ENCODE measurements at regions not wholly inside any gene's neighbourhood (a gene's known extent, or its start where the extent isn't known, plus 50 kb on each side); places are given as distances from the start of the nearest gene placed in this dataset. TPM values are rescaled to one million over a fixed set of nuclear protein-coding genes. Genes with fewer than 3 reads are reported as not detected.
"Not testable (repeated sequence)": the region's sequence is repeated elsewhere in the genome, so short reads cannot be mapped to it uniquely, and the experiment has no call there.

DNA sequence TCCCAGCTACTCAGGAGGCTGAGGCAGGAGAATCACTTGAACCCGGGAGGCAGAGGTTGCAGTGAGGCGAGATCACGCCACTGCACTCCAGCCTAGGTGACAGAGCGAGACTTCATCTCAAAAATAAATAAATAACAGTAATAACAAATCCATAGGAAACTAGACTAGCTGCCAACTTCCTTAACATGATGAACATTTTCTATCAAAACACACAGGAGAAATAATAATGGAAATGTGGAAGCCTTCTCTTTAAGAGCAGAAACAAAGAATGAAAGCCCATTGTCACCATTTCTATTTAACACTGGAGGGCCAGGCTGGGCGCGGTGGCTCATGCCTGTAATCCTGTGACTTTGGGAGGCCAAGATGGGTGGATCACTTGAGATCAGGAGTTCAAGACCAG is 56.7 kb upstream of the SMURF2 start:
- intact Hi-C loops (cut with DNase I, micrococcal nuclease); H3K4me1 Mint-ChIP-seq; H3K4me3 Mint-ChIP-seq; H3K9me3 Mint-ChIP-seq (ENCODE audit: low read depth); H3K27ac Mint-ChIP-seq; CTCF ChIA-PET; POLR2A ChIA-PET; ATAC-seq; H3K36me3 Mint-ChIP-seq (ENCODE audit: low read depth); H3K27me3 Mint-ChIP-seq; DNase-seq: not testable (repeated sequence)

GRCh38 chr17:64718058-64718457 is 56.0 kb upstream of the SMURF2 start:
- peak; percentile 71 for ATAC-seq
- POLR2A ChIA-PET = no interaction called here
- H3K4me1 Mint-ChIP-seq = peaks cover 14% of the 10 kb centered on the region
- no peak overlapping the region for H3K4me3 Mint-ChIP-seq
- intact Hi-C loops (cut with DNase I, micrococcal nuclease) = no loop called here
- CTCF ChIA-PET = no interaction called here
- H3K9me3 Mint-ChIP-seq (ENCODE audit: low read depth) = no peaks in the 10 kb centered on the region
- no peak for DNase-seq
- no peak overlapping the region for H3K27ac Mint-ChIP-seq
- H3K36me3 Mint-ChIP-seq (ENCODE audit: low read depth) = peaks cover 2% of the 10 kb centered on the region
- H3K27me3 Mint-ChIP-seq = no peaks in the 10 kb centered on the region

DNA sequence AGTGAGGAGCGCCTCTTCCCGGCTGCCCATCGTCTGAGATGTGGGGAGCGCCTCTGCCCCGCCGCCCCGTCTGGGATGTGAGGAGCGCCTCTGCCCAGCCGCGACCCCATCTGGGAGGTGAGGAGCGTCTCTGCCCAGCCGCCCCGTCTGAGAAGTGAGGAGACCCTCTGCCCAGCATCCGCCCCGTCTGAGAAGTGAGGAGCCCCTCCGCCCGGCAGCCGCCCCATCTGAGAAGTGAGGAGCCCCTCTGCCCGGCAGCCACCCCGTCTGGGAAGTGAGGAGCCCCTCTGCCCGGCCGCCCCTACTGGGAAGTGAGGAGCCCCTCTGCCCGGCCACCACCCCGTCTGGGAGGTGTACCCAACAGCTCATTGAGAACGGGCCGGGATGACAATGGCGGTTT is 54.4 kb upstream of the SMURF2 start:
- DNase-seq; H3K27ac Mint-ChIP-seq; H3K4me3 Mint-ChIP-seq; H3K27me3 Mint-ChIP-seq; intact Hi-C loops (cut with DNase I, micrococcal nuclease); H3K9me3 Mint-ChIP-seq (ENCODE audit: low read depth); ATAC-seq; H3K36me3 Mint-ChIP-seq (ENCODE audit: low read depth); CTCF ChIA-PET; POLR2A ChIA-PET: not testable (repeated sequence)
- peaks cover 24% of the 10 kb centered on the region for H3K4me1 Mint-ChIP-seq

- Mint-ChIP-seq H3K4me1 (peaks cover 45% of the 10 kb centered on the region), H3K27ac (peak overlapping the region; percentile 69), H3K4me3 (peak overlapping the region; percentile 66)
- H3K27me3 Mint-ChIP-seq; H3K9me3 Mint-ChIP-seq (ENCODE audit: low read depth); intact Hi-C loops (cut with DNase I, micrococcal nuclease); POLR2A ChIA-PET; H3K36me3 Mint-ChIP-seq (ENCODE audit: low read depth): not testable (repeated sequence)
- DNase-seq (peak; percentile 33), ATAC-seq (peak; percentile 57)
- CTCF ChIA-PET = interaction anchor here (1.0 to 1.3 kb wide), 2 partner anchors 23 to 64 kb away, joined by 3 to 4 read pairs; no protein-coding TSS in a partner anchor
Observed at GRCh38 chr17:64713786-64714185, 51.7 kb upstream of the SMURF2 start.

DNA sequence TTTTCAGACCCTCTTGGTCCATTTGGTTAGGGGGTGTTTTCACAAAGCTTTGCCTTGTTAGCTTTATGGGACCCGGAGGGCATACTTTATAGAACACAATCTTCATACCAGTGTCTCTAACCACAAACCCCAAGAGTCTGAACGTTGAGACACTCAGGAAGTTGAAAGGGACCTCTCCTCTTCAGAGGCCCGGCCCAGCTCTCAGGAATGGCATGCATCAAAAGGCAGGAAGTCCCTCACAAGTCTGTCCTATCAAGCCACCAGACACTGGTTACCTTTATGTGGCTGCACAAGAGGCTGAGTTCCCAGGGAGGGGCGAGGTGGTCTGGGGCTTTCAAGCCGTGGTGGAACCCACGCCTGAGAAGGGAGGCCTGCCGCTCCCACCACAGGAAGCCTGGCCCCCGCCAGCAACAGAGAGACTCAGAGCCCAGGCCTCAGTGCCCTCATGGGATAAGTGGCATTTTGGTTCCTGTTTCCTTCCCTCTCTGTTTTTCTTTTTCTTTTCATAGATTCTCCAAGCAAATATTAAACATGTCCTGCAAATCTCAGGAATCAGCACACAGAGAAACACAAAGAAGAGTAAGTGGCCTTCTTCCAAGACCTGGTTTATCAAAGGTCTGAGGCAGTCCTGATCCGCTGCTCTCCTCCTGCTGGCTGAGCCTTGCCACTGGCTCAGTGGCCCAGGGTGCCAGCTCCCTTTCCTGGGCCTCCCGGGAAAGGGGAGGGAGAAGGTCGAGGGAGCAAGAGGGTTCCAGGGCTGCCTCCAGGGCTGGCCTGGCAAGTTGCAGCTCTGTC is 50.6 kb upstream of the SMURF2 start:
- Mint-ChIP-seq H3K4me1 (peaks cover 53% of the 10 kb centered on the region), H3K4me3 (peak overlapping the region; percentile 66), H3K27ac (peak overlapping the region; percentile 87)
- H3K36me3 Mint-ChIP-seq (ENCODE audit: low read depth); intact Hi-C loops (cut with DNase I, micrococcal nuclease); H3K9me3 Mint-ChIP-seq (ENCODE audit: low read depth); H3K27me3 Mint-ChIP-seq; POLR2A ChIA-PET: not testable (repeated sequence)
- ATAC-seq = peak; percentile 53
- CTCF ChIA-PET = interaction anchor here (0.6 kb wide), 1 partner anchor 63 kb away, joined by 3 read pairs; no protein-coding TSS in a partner anchor
- DNase-seq = peak; percentile 43

Small RNAs in the stretch of these regions (microRNA-seq; reads per million reads assigned to microRNA genes)
- not detected for gene MIR6080 (ENCODE audit: borderline replicate concordance)
